Kidney glomerular epithelial cell (primary cell): ENCODE measurements at regions not wholly inside any gene's neighbourhood (a gene's known extent, or its start where the extent isn't known, plus 50 kb on each side); places are given as distances from the start of the nearest gene placed in this dataset.
"Not testable (repeated sequence)": the region's sequence is repeated elsewhere in the genome, so short reads cannot be mapped to it uniquely, and the experiment has no call there.

ENCODE experiments used
- DNase-seq: peaks from one replicate; lab custom pipeline; 2025; lab: John Stamatoyannopoulos, UW

- no peak for DNase-seq
Observed at GRCh38 chr6:67558985-67559384, 1076.1 kb upstream of the ADGRB3 start.

GRCh38 chr6:67544851-67545452, 1090.1 kb upstream of the ADGRB3 start:
- no peak for DNase-seq

DNA sequence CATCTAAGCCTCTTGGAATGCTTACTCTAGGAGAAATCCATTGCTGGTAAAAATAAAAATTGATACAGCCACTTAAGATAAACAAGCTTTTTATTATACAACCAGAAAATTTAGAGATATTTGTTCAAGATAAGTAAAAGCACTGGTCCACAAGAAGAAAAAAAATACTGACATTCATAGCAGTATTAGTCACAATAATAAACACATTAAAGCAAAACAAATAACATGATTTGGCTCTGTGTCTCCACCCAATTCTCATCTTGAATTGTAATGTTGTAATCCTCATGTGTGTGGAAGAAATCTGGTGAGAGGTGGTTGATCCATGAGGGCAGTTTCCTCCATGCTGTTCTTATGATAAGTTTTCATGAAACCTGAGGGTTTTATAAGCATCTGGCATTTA, 1093.5 kb upstream of the ADGRB3 start:
- DNase-seq, result no peak

DNA sequence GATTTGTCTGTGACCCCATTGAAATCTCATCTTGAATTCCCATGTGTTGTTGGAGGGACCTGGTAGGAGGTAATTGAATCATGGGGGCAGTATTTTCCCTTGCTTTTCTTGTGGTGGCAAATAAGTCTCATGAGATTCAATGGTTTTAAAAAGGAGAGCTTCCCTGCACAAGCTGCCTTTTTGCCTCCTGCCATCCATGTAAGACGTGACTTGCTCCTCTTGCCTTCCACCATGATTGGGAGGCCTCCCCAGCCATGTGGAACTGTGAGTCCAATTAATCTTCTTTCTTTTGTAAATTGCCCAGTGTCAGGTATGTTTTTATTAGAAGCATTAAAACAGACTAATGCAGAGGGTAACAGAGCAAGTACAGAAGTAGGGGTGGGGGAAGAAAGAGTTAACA, 1097.0 kb upstream of the ADGRB3 start:
- no peak for DNase-seq

- no peak for DNase-seq
Observed at GRCh38 chr6:67535946-67536345, 1099.1 kb upstream of the ADGRB3 start.

DNA sequence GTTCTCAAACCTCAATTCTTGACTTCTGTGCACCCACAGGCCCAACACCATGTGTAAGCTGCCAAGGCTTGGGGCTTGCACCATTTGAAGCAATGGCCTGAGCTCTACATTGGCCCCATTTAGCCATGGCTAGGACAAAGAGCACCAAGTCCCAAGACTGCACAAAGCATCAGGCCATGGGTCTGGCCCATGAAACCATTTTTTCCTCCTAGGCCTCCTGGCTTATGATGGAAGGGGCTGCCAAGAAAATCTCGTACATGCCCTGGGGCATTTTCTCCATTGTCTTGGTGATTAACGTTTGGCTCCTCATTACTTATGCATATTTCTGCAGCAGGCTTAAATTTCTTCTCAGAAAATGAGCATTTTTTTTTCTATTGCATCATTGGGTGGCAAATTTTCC, 1128.7 kb upstream of the ADGRB3 start:
- DNase-seq, result no peak

DNA sequence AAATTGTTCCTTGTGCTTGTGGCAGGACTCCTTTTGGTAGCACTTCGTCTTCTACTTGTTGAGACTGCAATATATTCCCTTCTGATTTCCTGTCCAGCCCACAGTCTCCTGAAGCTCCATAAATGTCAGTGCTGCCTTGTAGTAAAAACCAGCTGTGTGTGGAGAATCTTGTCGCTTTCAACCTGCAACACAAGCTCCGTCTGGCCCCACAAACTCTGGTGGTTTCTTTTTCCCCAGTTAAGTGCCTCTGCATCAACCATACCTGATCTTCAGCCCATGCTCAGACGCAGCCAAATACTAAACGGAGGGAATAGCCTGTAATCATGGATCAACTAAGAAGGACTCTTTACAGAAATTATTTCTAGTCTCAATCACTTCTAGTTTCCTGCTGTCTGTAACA, 1133.3 kb upstream of the ADGRB3 start:
- DNase-seq, result no peak

DNA sequence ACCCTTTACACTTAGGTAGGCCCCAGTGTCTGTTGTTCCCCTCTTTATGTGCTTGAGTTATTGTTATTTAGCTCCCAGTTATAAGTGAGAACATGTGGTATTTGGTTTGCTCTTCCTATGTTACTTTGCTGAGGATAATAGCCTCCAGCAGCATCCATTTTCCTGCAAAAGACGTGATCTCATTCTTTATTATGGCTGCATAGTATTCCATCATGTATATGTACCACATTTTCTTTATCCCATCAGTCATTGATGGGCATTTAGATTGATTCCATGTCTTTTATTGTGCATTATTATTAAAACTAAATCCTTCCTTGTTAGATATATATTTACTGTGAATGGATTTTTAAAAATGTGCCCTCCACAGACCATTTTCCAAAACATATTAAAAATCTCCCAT, 1137.3 kb upstream of the ADGRB3 start:
- DNase-seq, result no peak

DNA sequence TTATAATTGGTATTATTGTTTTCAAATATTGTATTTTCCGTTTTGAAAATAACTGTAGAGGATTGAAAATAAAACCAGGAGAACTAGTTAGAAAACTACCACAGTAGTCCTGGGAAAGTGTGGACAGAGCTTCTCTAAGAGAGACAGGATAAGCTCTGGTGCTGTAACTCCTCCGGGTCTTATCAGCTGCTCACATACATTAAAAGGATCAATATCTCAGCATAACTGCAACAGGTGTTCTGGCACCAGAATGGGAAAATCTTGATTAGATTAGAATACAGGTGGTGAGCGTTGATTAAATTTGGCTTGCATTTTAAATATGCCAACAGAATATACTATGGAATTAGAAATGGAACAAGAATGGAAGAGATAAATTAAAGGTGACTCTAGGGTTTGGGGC, 1138.9 kb upstream of the ADGRB3 start:
- no peak for DNase-seq

- DNase-seq, result no peak
Observed at GRCh38 chr6:67493682-67494081, 1141.4 kb upstream of the ADGRB3 start.

GRCh38 chr6:67475700-67476099, 1159.4 kb upstream of the ADGRB3 start:
- DNase-seq, result no peak

DNA sequence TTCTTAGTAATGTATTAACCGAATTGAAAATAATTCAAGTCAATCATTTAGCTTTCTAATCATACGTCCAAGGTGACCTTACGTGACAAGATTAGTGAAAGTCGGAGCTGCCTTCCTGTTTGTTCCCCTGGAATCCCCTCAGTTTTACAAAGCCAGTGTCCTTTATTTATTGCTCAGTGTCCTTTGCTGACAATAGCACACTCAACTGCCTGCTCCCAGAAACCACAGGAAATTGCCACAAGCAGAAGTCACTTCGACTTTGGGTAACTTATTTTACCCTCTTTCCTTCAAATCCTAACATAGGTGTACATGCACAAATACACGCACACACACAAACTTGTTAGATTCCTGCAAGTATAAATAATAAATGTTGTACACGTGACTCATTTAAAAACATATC, 1167.7 kb upstream of the ADGRB3 start:
- no peak for DNase-seq

DNA sequence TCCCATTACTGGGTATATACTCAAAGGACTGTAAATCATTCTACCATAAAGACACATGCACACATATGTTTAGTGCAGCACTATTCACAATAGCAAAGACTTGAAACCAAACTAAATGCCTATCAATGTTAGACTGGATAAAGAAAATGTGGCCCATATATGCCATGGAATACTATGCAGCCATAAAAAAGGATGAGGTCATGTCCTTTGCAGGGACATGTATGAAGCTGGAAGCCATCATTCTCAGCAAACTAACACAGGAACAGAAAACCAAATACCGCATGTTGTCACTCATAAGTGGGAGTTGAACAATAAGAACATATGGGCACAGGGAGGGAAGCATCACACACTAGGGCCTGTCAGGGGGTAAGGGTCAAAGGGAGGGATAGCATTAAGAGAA, 1172.4 kb upstream of the ADGRB3 start:
- not testable (repeated sequence) for DNase-seq

- no peak for DNase-seq
Observed at GRCh38 chr6:67459556-67459955, 1175.5 kb upstream of the ADGRB3 start.

- no peak for DNase-seq
Observed at GRCh38 chr6:67458265-67458664, 1176.8 kb upstream of the ADGRB3 start.

DNA sequence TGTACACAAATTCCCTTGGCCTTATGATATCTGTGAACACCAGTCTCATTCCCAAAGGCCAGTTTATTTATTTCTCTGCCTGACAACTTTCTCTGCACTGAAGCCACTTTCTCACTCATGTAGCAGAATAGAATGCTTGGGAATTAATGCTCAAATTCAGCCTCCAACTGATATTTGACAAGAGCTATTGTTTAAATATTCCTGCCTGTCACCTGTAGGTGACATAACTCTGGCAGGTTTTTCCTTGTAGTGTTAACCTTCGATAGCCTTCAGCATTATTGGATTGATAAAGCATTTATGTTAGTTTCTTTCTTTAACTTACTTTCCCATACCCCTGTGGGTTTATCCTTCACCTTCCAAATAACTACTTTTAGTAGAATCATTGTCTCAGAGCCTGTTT, 1183.2 kb upstream of the ADGRB3 start:
- DNase-seq, result no peak

GRCh38 chr6:67450641-67451040, 1184.4 kb upstream of the ADGRB3 start:
- DNase-seq, result no peak

- no peak for DNase-seq
Observed at GRCh38 chr6:67449602-67450001, 1185.5 kb upstream of the ADGRB3 start.

GRCh38 chr6:67433124-67433523, 1202.0 kb upstream of the ADGRB3 start:
- DNase-seq, result no peak

DNA sequence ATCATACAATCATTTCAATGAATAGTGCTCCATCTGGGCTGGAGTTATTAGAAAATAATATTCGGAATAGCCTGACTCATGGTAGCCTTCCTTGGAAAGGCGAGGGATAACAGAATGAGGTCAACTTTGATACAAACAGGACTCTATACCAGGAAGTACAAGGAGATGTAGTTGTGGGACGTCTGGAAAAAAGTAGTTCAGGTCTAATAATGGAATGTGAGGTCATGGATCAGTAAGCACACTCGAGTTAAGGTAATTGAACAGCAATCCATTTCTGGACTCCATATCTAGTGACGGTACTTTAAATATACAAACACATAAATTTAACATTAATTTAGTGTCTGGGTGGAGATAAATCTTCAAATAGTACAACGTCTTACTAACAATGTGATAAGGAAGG, 1204.0 kb upstream of the ADGRB3 start:
- DNase-seq, result no peak

DNA sequence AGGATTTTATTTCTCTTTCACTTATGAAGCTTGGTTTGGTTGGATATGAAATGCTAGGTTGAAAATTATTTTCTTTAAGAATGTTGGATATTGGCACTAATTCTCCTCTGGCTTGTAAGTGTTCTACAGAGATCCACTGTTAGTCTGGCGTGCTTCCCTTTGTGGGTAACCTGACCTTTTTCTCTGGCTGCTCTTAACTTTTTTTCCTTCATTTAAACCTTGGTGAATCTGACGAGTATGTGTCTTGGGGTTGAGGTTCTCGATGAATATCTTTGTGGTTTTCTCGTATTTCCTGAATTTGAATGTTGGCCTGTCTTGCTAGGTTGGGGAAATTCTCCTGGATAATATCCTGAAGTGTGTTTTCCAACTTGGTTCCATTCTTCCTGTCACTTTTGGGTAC, 1208.4 kb upstream of the ADGRB3 start:
- DNase-seq, result not testable (repeated sequence)

- no peak for DNase-seq
Observed at GRCh38 chr6:67412035-67412434, 1223.0 kb upstream of the ADGRB3 start.

- DNase-seq, result no peak
Observed at GRCh38 chr6:67411036-67411435, 1224.0 kb upstream of the ADGRB3 start.

DNA sequence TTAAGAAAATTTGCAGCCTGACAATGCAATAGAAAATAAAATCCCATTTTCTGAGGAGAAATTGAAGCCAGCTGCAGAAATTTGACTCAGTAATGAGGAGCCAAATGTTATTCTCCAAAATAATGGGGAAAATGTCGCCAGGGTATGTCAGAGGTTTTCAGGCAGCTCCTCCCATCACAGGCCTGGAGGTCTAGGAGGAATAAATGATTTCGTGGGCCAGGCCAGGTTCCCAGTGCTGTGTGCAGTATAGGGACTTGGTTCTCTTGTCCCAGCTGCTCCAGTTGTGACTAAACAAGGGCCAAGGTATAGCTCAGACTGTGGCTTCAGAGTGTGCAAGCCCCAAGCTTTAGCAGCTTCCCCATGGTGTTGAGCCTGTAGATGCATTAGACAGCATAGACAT, 1240.8 kb upstream of the ADGRB3 start:
- DNase-seq, result no peak

GRCh38 chr6:67393356-67393755, 1241.7 kb upstream of the ADGRB3 start:
- DNase-seq, result no peak
